Panc1 (cell line): ENCODE measurements at regions not wholly inside any gene's neighbourhood (a gene's known extent, or its start where the extent isn't known, plus 50 kb on each side); places are given as distances from the start of the nearest gene placed in this dataset.

ENCODE experiments used
- ATAC-seq: fragments of 200-7000 bp; cut with Tn5 transposase; 2 replicates; pipeline ENCODE4 v1.9.1; 2020; ENCODE audit warnings: mild to moderate bottlenecking, moderate library complexity
- BruUV-seq: library from RNA; stranded (reverse); fragments of 400-500 nt; replicated peaks from 2 replicates; lab custom pipeline; 2021; lab: Mats Ljungman, UMichigan
- CTCF ChIA-PET: fragments of 300-600 bp; sonication (Branson Sonifier 250); formaldehyde crosslinking; loops from one replicate; lab custom pipeline; 2022; ENCODE audit warnings: antibody characterized with exemption; lab: Charles Lee
- POLR2A ChIA-PET: fragments of 300-600 bp; sonication (Branson Sonifier 250); formaldehyde crosslinking; loops from one replicate; lab custom pipeline; 2022; ENCODE audit warnings: antibody characterized with exemption; lab: Charles Lee
- DNase-seq: peaks from one replicate; pipeline ENCODE4 v3.0.0-alpha.2; 2010; ENCODE audit warnings: low read depth, low spot score
- H3K27ac ChIP-seq: 2 replicates; pipeline ENCODE4 v1.5.1; 2011; ENCODE audit warnings: mild to moderate bottlenecking, low read length, inconsistent platforms
- H3K27me3 ChIP-seq: fragments of 200-500 bp; sonication (Bioruptor generic); 2 replicates; pipeline ENCODE4 v1.6.0; 2014; ENCODE audit warnings: low read length, inconsistent platforms; ENCODE audit not compliant: control insufficient read depth, insufficient read depth
- H3K36me3 ChIP-seq: fragments of 200-500 bp; sonication (Bioruptor generic); 2 replicates; pipeline ENCODE4 v1.5.1; 2014; ENCODE audit warnings: inconsistent platforms, mild to moderate bottlenecking, low read length, moderate library complexity; ENCODE audit not compliant: control insufficient read depth, insufficient read depth
- H3K4me1 ChIP-seq: 2 replicates; pipeline ENCODE4 v1.5.1; 2011; ENCODE audit warnings: inconsistent platforms, mild to moderate bottlenecking, low read length, moderate library complexity; ENCODE audit not compliant: control insufficient read depth, insufficient read depth
- H3K4me3 ChIP-seq, 2 experiments: 2 replicates each; pipeline ENCODE4 v1.5.1; 2011 to 2012; ENCODE audit warnings: low read depth in 2 of 2, low read length in 2 of 2, mild to moderate bottlenecking in 2 of 2, inconsistent platforms in 1 of 2, moderate library complexity in 1 of 2
- H3K9me3 ChIP-seq: fragments of 200-500 bp; sonication (Bioruptor generic); 2 replicates; pipeline ENCODE4 v1.5.1; 2014; ENCODE audit warnings: low read depth, mild to moderate bottlenecking, inconsistent platforms, low read length, moderate library complexity; ENCODE audit not compliant: control insufficient read depth, insufficient read depth
- POLR2AphosphoS5 ChIP-seq: IDR thresholded peaks from 2 replicates; pipeline ENCODE4 v1.6.1; 2012; ENCODE audit warnings: mild to moderate bottlenecking, low read depth, low read length, moderate library complexity
- SIN3A ChIP-seq: IDR thresholded peaks from 2 replicates; pipeline ENCODE4 v1.6.1; 2012; ENCODE audit warnings: low read depth, mild to moderate bottlenecking, low read length, moderate library complexity, borderline replicate concordance; ENCODE audit not compliant: insufficient read depth
- TCF7L2 ChIP-seq: IDR thresholded peaks from 2 replicates; pipeline ENCODE4 v1.6.1; 2011; ENCODE audit warnings: mild to moderate bottlenecking, low read depth, low read length, inconsistent platforms
- in situ Hi-C: cut with HindIII; loops from 2 replicates; pipeline ENCODE4 v1.10.0; 2016; ENCODE audit warnings: low sequenced_read_pairs, low pct_unique_long_range_greater_than_20kb
- intact Hi-C: fragments of 100-400 bp; cut with micrococcal nuclease; formaldehyde crosslinking; loops from one replicate; pipeline ENCODE4 v1.10.0; 2022; ENCODE audit not compliant: unreplicated experiment
- TF ChIP-seq, protein P1 (sequence below): fragments of 450-650 bp; IDR thresholded peaks from 2 replicates; pipeline ENCODE4 v1.5.1; 2017; ENCODE audit warnings: mild to moderate bottlenecking
- TF ChIP-seq, protein P2 (sequence below), 2 experiments: IDR thresholded peaks; 2 replicates each; pipeline ENCODE4 v1.6.1; 2011 to 2012; ENCODE audit warnings: low read depth in 2 of 2, control low read depth in 1 of 2, low read length in 1 of 2, mild to moderate bottlenecking in 1 of 2, moderate library complexity in 1 of 2; ENCODE audit not compliant: insufficient read depth in 1 of 2

DNA sequence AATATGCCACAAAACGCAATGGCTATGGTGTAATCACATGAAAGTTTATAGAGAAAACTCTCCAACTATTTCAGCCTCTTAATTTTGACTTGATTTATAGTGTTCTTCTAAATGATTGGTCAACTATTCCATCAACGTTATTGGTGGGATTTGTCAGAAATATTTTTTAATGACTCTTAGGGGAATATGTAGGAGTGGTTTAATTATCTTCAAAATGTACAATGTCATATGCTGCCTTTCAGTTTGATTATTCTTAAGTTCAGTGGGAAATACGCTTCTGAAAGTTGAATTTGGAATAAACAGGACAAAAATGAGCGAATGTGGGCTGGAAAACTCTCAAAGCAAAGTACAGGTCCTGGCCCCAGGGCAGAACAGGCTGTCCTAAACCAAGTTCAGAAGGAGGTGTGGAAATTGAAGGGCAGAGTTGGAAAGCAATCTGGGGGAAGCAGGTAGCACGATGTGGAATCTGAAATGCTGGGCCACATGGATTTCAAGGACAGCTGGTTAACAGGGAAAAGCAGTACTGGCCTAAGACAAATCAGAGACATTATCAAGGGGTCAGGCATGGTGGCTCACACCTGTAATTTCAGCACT lies 60.8 kb upstream of the MYCBP2 start:
- intact Hi-C loops = no loop called here
- TF ChIP-seq, protein P1, sequence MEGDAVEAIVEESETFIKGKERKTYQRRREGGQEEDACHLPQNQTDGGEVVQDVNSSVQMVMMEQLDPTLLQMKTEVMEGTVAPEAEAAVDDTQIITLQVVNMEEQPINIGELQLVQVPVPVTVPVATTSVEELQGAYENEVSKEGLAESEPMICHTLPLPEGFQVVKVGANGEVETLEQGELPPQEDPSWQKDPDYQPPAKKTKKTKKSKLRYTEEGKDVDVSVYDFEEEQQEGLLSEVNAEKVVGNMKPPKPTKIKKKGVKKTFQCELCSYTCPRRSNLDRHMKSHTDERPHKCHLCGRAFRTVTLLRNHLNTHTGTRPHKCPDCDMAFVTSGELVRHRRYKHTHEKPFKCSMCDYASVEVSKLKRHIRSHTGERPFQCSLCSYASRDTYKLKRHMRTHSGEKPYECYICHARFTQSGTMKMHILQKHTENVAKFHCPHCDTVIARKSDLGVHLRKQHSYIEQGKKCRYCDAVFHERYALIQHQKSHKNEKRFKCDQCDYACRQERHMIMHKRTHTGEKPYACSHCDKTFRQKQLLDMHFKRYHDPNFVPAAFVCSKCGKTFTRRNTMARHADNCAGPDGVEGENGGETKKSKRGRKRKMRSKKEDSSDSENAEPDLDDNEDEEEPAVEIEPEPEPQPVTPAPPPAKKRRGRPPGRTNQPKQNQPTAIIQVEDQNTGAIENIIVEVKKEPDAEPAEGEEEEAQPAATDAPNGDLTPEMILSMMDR = no peak
- no peak for TF ChIP-seq SIN3A
- TF ChIP-seq POLR2AphosphoS5 = no peak
- TF ChIP-seq TCF7L2 = no peak
- TF ChIP-seq, protein P2, sequence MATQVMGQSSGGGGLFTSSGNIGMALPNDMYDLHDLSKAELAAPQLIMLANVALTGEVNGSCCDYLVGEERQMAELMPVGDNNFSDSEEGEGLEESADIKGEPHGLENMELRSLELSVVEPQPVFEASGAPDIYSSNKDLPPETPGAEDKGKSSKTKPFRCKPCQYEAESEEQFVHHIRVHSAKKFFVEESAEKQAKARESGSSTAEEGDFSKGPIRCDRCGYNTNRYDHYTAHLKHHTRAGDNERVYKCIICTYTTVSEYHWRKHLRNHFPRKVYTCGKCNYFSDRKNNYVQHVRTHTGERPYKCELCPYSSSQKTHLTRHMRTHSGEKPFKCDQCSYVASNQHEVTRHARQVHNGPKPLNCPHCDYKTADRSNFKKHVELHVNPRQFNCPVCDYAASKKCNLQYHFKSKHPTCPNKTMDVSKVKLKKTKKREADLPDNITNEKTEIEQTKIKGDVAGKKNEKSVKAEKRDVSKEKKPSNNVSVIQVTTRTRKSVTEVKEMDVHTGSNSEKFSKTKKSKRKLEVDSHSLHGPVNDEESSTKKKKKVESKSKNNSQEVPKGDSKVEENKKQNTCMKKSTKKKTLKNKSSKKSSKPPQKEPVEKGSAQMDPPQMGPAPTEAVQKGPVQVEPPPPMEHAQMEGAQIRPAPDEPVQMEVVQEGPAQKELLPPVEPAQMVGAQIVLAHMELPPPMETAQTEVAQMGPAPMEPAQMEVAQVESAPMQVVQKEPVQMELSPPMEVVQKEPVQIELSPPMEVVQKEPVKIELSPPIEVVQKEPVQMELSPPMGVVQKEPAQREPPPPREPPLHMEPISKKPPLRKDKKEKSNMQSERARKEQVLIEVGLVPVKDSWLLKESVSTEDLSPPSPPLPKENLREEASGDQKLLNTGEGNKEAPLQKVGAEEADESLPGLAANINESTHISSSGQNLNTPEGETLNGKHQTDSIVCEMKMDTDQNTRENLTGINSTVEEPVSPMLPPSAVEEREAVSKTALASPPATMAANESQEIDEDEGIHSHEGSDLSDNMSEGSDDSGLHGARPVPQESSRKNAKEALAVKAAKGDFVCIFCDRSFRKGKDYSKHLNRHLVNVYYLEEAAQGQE (IDR thresholded peaks at IDR 0.05; ENCODE audit: insufficient read depth in 1 of 2, low read depth in 2 of 2, low read length in 1 of 2) = no peak
- Histone ChIP-seq H3K27ac (no peak overlapping the region), H3K9me3 (no peaks in the 10 kb centered on the region), H3K4me3 (no peak overlapping the region), H3K36me3 (no peaks in the 10 kb centered on the region), H3K27me3 (no peaks in the 10 kb centered on the region), H3K4me1 (no peaks in the 10 kb centered on the region)
- DNase-seq = no peak
- CTCF ChIA-PET = no interaction called here
- no peak for ATAC-seq
- POLR2A ChIA-PET = no interaction called here
- no TSS peak for BruUV-seq
- in situ Hi-C loops = no loop called here

DNA sequence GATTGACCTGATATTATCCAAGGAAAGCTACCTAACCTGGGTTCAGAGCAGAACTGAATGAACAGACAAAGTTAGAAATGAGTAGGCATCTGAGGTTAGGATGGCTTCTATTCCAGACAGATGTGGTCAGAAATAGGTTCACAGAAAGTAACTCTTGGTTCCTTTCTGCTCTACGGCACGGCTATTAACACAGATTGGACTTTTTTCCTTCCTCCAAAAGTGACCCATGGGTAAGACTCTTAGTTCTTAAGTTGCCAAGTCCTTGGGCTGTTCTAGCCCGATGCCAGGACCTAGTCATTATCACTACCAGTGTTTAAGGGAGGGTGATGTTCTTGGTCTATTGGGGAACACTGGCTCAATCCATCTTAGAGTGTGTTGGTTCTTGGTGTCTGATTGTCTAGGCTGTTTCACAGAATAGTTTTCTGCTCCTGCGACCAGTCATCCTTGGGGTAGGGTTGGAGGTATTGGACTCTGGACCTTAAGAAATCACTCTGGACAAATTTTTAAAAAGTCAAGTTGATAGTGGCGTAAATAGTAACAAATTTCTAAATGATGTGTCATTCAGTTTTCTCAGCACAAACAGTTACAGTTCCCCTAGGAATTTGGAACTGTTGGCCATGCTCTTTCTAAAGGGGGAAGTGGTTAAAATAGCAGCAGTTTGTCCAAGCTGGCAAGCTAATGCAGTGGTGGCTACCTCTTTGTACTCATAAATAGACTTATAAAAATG lies 60.1 kb upstream of the MYCBP2 start:
- no TSS peak for BruUV-seq
- ChIA-PET POLR2A (no interaction called here), CTCF (no interaction called here)
- H3K4me3 ChIP-seq = no peak overlapping the region
- DNase-seq (no peak), ATAC-seq (no peak)
- no peaks in the 10 kb centered on the region for H3K9me3 ChIP-seq
- no peaks in the 10 kb centered on the region for H3K36me3 ChIP-seq
- in situ Hi-C loops (no loop called here), intact Hi-C loops (no loop called here)
- TF ChIP-seq, protein P2 (IDR thresholded peaks at IDR 0.05; ENCODE audit: insufficient read depth in 1 of 2, low read depth in 2 of 2, low read length in 1 of 2) = no peak
- TF ChIP-seq, protein P1 = no peak
- TF ChIP-seq POLR2AphosphoS5 (no peak), TCF7L2 (no peak), SIN3A (no peak)
- H3K27me3 ChIP-seq = no peaks in the 10 kb centered on the region
- no peaks in the 10 kb centered on the region for H3K4me1 ChIP-seq
- no peak overlapping the region for H3K27ac ChIP-seq
